Neutrophil (primary cell): ENCODE measurements at regions not wholly inside any gene's neighbourhood (a gene's known extent, or its start where the extent isn't known, plus 50 kb on each side); places are given as distances from the start of the nearest gene placed in this dataset.

ENCODE experiments used
- H3K27ac ChIP-seq: fragments of 200-600 bp; sonication (generic); 2 replicates; pipeline ENCODE4 v1.5.1; 2016; ENCODE audit warnings: mild to moderate bottlenecking, moderate library complexity
- H3K27me3 ChIP-seq: fragments of 200-600 bp; sonication (generic); 2 replicates; pipeline ENCODE4 v1.6.0; 2016; ENCODE audit warnings: mild to moderate bottlenecking
- H3K36me3 ChIP-seq: fragments of 200-600 bp; sonication (generic); 2 replicates; pipeline ENCODE4 v1.5.1; 2017
- H3K4me1 ChIP-seq, 2 experiments: fragments of 200-600 bp in 1 of 2; sonication (generic) in 1 of 2; 1 replicate in 1 of 2; 2 replicates in 1 of 2; pipeline versions ENCODE4 v1.5.1 to v1.6.1; 2013 to 2016; ENCODE audit warnings: low read depth in 1 of 2, low read length in 1 of 2, mild to moderate bottlenecking in 1 of 2, moderate library complexity in 1 of 2; ENCODE audit not compliant: control insufficient read depth in 1 of 2, insufficient read depth in 1 of 2
- H3K4me3 ChIP-seq, 2 experiments: fragments of 200-600 bp in 1 of 2; sonication (generic) in 1 of 2; 1 replicate in 1 of 2; 2 replicates in 1 of 2; pipeline ENCODE4 v1.5.1; 2013 to 2016; ENCODE audit warnings: low read depth in 1 of 2, low read length in 1 of 2, mild to moderate bottlenecking in 1 of 2, moderate library complexity in 1 of 2
- H3K9me3 ChIP-seq: fragments of 200-600 bp; sonication (generic); 2 replicates; pipeline ENCODE4 v1.5.1; 2016
- TF ChIP-seq, protein P1 (sequence below): fragments of 200-600 bp; sonication (generic); IDR thresholded peaks from 2 replicates; pipeline ENCODE4 v1.5.1; 2016; ENCODE audit warnings: antibody characterized with exemption

DNA sequence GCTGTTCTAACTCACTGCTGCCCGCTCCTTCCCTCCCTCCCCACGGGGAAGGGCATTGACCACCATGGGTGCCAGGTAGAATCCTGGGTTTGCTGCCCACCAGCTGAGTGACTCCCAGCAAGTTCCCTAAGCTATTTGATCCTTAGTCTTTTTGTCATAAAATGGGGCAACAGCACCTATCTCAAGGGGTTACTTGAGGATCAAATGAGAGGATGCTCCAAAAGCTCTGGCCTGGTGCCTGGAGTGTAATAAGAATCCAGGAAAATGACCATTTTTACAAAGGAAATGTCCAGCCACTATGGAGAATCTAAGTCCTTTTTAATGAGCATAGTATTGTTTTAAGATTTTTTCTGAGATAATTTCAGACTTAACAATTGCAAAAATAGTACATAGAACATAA lies 61.4 kb upstream of the CMKLR1 start:
- peaks cover 14% of the 10 kb centered on the region for H3K27me3 ChIP-seq
- H3K4me3 ChIP-seq = no peak overlapping the region
- no peaks in the 10 kb centered on the region for H3K36me3 ChIP-seq
- H3K9me3 ChIP-seq = no peaks in the 10 kb centered on the region
- TF ChIP-seq, protein P1, sequence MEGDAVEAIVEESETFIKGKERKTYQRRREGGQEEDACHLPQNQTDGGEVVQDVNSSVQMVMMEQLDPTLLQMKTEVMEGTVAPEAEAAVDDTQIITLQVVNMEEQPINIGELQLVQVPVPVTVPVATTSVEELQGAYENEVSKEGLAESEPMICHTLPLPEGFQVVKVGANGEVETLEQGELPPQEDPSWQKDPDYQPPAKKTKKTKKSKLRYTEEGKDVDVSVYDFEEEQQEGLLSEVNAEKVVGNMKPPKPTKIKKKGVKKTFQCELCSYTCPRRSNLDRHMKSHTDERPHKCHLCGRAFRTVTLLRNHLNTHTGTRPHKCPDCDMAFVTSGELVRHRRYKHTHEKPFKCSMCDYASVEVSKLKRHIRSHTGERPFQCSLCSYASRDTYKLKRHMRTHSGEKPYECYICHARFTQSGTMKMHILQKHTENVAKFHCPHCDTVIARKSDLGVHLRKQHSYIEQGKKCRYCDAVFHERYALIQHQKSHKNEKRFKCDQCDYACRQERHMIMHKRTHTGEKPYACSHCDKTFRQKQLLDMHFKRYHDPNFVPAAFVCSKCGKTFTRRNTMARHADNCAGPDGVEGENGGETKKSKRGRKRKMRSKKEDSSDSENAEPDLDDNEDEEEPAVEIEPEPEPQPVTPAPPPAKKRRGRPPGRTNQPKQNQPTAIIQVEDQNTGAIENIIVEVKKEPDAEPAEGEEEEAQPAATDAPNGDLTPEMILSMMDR = no peak
- no peak overlapping the region for H3K27ac ChIP-seq
- no peaks in the 10 kb centered on the region for H3K4me1 ChIP-seq

DNA sequence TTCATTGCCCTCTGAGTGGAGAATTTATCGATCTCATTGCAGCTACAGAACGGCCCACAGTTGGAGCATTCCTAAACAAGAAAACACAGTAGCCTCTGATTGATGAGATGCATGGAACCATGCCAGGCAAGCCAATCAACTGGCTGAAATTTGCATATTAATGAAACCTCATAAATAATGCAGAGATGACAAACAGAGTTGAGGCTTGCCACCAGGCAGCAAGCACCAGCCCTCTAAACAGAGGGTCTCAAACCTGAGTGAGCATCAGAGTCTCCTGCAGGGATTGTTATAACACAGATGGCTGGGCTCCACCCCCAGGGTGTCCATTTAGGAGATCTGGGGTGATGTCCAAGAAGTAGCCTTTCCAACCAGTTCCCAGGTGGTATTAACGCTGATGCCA lies 60.9 kb upstream of the CMKLR1 start:
- H3K9me3 ChIP-seq = no peaks in the 10 kb centered on the region
- H3K4me3 ChIP-seq = no peak overlapping the region
- peaks cover 14% of the 10 kb centered on the region for H3K27me3 ChIP-seq
- H3K4me1 ChIP-seq = no peaks in the 10 kb centered on the region
- TF ChIP-seq, protein P1 = no peak
- no peaks in the 10 kb centered on the region for H3K36me3 ChIP-seq
- H3K27ac ChIP-seq = no peak overlapping the region

DNA sequence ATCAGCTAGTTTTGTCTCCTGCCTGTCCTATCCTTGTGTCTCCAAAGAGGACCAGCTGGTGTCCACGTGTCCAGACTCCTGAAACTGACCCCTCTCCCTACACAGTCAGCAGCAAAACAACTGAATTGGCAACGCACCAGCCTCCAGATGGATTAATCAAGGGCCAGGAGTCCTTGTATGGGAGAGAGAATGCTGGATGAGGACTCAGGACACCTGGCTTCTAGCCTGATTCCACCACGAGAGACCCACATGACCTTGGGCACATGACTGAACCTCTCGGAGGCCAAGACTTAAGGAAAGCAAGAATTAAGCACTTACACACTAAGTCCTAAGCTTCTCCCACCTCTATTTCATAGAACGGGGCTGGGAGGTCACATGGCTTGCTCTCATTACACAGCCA lies 60.4 kb upstream of the CMKLR1 start:
- H3K4me1 ChIP-seq = no peaks in the 10 kb centered on the region
- no peak overlapping the region for H3K4me3 ChIP-seq
- H3K9me3 ChIP-seq = no peaks in the 10 kb centered on the region
- H3K36me3 ChIP-seq = no peaks in the 10 kb centered on the region
- no peak overlapping the region for H3K27ac ChIP-seq
- TF ChIP-seq, protein P1 = no peak
- peaks cover 14% of the 10 kb centered on the region for H3K27me3 ChIP-seq

DNA sequence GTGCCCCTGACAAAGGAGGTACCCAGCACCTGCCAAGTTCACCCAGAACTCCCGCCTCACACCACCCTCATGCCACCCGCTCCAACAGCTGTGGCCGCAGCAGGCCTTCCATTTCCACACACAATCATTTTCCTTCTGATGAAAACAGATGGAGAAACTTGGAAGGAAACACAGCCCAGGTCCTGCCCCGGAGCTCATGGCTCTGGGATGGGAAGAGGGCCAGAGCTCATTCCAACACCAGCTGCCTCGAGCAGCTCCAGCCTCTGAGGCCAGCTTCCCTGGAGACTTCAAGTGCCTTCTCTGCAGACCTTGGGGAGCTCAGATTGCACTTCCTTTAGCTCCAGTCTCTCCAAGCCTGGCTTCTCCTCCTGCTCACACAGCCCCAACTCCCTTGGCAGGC lies 55.1 kb upstream of the CMKLR1 start:
- Histone ChIP-seq H3K27ac (no peak overlapping the region), H3K9me3 (no peaks in the 10 kb centered on the region), H3K4me1 (no peaks in the 10 kb centered on the region), H3K27me3 (no peaks in the 10 kb centered on the region), H3K4me3 (no peak overlapping the region), H3K36me3 (no peaks in the 10 kb centered on the region)
- TF ChIP-seq, protein P1 = no peak

DNA sequence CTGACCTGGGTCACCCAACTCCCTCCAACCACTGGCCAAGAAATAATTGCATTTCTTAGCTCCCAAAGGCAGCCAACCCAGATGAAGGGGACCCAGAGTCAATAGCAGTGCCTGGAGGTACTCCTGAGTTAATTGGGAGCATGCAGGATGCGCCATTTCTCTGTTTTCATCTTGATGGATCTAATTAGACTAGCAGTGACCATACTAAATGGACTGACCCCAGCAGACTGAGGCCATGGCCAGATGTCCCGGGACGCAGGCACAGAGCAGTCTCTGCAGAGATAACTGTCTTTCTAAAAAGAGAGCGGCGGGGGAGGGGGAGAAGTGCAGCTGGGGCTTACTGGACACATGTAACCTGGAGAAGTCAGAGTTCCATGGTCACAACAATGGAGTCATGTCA lies 53.2 kb upstream of the CMKLR1 start:
- no peaks in the 10 kb centered on the region for H3K36me3 ChIP-seq
- TF ChIP-seq, protein P1 = no peak
- no peak overlapping the region for H3K4me3 ChIP-seq
- no peaks in the 10 kb centered on the region for H3K27me3 ChIP-seq
- H3K4me1 ChIP-seq = no peaks in the 10 kb centered on the region
- no peak overlapping the region for H3K27ac ChIP-seq
- no peaks in the 10 kb centered on the region for H3K9me3 ChIP-seq

DNA sequence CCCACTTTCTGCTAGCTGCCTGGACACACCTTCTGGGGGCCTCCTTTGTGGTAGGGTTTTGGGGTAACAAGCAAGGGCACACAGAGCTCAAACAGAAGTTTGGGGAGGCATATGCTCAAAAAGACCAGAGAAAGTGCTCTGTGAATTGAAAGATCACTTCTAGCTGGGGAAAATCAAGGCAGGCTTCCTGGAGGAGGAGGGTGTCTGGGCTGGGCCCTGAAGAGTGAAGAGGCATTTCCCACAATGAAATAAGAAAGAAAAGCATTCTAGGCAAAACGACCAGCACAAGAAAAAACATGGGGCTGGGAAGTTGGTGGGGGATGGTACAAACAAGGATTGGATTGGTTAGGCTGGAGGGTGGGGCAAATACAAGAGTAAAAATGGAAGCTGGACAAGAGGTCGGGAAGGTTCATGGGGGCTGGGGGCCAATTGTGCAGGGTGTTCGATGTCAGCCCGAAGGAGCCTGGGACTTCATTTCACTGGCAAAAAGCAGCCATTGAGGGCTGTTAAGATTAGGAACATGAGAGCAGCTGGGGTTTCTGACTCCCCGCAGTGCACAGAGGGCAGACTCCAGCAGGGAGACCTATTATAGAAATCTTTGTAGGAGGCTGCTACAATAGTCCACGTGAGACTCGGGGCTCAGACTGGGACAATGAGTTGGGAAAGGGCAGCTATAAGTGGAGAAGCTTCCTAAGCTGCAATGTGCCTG lies 51.5 kb upstream of the CMKLR1 start:
- H3K4me3 ChIP-seq = no peak overlapping the region
- no peaks in the 10 kb centered on the region for H3K4me1 ChIP-seq
- H3K27me3 ChIP-seq = no peaks in the 10 kb centered on the region
- no peak overlapping the region for H3K27ac ChIP-seq
- TF ChIP-seq, protein P1 = no peak
- no peaks in the 10 kb centered on the region for H3K9me3 ChIP-seq
- H3K36me3 ChIP-seq = no peaks in the 10 kb centered on the region
